Smooth muscle cell of the brain vasculature (primary cell): ENCODE measurements at regions not wholly inside any gene's neighbourhood (a gene's known extent, or its start where the extent isn't known, plus 50 kb on each side); places are given as distances from the start of the nearest gene placed in this dataset.

Experiments used
- DNase-seq: peaks from one replicate; pipeline ENCODE4 v3.0.0-alpha.2; 2012; ENCODE audit warnings: low read depth, low spot score

GRCh38 chr3:10702961-10703740 is 112.9 kb upstream of the SLC6A11 start:
- DNase-seq, result no peak

GRCh38 chr3:10703875-10704274 is 112.2 kb upstream of the SLC6A11 start:
- no peak for DNase-seq

GRCh38 chr3:10706156-10706739 is 109.8 kb upstream of the SLC6A11 start:
- no peak for DNase-seq

DNA sequence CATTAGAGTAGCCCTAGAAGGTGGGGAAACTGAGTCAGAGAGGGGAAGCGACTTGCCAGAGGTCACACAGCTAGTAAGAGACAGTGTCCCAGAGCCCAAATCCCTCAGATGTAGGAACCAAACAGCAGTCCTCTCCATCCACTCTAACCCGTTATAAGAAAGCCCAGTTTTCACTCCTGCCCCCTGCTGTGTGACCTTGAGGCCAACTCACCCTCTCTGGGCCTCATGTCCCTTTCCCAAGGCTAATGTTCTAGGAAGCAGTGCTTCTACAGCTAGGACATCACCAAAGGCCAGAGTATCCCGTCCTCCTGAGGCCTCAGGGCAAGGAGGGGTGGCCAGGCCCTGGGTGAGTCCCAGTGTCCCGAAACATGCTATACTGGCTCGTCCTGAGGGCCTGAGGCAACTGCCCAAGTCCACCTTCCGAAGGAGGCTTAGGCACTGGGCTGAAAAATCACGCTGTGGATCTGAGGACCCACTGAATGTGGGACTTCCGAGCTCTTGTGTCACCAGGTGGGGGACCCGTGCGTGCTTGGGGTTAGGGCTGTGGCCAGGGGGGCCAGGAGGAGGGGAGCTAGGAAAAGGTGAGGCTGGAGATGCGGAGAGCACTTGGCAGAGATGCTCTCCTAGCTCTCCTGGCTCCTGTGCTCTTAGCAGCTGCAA is 109.2 kb upstream of the SLC6A11 start:
- DNase-seq, result no peak

DNA sequence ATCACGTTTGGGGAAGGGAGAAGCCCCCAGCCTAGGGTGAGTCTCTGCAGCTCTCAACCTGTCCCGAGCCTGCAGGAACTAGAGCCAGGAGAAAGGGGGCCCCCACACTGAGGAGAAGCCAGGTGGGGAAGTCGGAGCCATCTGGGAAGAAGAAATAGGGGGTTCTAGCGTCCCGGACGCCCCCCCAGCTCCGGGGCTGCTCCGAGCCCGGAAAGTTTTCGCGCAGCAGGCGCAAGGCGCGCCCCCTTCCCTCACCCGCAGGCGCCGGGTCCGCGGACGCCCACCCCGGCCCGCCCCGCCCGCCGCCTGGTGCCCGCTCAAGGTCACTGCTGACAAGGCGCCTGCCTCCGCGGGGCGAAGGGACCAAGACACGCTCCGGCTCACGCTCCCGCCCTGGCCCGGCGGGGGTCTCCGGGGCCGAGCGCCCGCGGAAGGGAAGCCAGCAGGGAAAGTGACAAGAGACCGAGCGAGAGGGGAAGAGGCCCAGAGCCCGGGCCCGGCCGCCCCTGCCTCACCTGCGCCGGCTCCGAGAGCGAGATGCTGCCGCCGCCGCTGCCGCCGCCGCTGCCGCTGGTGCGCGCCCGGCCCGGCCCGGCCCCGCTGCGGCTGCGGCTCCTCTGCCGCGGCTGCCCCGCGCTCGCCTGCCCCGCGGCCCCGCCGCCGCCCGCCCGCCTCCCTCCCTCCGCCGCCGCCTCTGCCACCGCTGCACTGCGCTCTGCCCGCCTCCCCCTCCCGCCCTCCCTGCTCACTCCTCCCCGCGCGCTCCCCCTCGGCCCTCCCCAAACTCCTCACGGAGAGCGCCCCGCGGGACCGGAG is 108.4 kb upstream of the SLC6A11 start:
- DNase-seq, result no peak

- DNase-seq, result no peak
These were observed 107.7 kb upstream of the SLC6A11 start for GRCh38 chr3:10708216-10708893.

- no peak for DNase-seq
These were observed 106.8 kb upstream of the SLC6A11 start for GRCh38 chr3:10709110-10709781.

DNA sequence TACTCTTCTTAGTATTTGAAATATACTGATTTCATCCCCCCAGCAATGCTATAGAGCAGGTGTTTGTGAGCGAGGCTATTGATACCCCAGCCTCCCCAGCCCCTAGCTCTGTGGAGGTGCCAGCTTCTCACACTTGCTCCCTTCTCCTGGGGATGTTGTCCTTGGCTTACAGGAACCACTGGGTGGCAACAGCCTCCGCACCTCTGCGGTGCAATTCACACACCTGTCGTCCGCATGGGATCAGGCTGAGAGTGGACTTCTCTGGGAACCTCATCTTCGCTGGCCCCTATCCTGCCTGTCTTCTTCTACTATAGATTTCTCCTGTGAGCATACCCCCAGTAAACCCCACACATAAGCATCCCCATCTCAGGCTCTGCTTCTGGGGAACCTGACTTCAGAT is 103.9 kb upstream of the SLC6A11 start:
- DNase-seq, result no peak

DNA sequence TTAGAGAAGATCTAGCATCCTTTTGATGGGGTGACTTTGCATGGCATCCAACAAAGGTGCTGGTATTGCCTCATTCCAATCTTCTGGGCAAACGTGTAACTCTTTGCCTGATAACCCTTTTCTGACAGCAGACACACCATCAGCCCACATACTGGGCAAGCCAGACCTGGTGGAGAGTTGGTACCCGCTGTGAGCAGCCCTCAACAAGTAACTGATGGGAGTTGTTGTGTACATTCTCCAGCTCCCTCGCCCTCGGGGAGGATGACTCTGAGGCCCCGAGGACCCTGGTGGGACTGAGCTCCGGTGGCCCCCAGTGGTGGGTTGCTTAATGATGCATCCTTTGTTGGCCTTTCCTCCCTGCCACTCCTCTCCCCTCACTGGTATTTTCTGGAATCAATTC is 102.4 kb upstream of the SLC6A11 start:
- no peak for DNase-seq

DNA sequence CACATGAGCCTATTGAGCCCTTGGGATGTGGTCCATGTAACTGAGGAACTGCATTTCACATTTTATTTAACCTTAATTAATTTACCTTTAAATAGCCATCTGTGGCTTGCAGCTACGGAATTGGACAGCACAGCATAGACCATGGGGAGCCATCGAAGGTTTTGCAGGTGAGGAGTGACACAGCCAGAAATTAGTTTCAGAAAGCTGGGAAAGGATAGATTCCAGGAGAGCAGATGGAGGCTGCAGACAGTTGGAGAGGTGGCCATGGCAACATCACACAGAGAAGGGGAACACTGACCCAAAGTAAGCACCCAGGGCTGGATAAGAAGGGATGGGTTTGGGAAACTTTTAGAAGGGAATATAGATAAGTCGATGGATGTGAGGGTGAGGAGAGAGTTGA is 100.1 kb upstream of the SLC6A11 start:
- no peak for DNase-seq

DNA sequence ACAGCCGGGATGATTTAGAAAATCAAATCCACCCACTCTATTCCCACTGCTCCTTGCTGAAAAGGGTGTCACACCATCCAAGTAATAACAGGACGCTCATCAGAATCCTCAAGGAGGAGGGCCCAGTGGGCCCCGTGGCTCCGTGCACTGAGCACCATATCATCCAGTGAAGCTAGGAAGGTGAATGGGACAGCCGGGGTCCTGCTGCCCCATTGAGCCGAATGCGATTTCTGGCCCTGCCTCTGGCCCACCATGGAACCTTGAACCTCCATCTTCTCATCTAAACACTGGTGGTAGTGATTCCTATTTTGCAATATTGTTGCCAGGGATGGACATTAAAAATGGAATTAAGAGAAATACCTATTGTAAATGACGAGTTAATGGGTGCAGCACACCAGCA is 99.1 kb upstream of the SLC6A11 start:
- no peak for DNase-seq

DNA sequence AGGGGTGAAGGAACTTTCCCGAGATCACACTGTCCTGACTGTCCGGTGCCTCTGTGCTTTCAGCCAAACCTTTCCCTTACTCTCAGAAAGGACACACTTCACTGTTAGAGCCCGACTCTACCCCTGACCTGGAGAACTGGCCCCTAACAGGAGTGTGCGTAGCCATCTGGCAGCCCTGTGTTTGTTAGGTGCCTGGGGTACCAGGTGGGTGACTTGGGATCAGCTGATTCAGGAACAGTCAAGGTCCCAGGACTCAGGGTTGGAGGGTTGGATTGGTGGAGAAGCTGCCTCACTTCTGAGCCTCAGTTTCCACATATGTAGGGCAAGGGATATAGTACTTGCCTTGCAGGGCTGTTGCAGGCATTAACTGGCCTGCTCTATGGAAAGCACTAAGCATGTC is 98.3 kb upstream of the SLC6A11 start:
- DNase-seq, result no peak

GRCh38 chr3:10721101-10721500 is 94.9 kb upstream of the SLC6A11 start:
- DNase-seq, result no peak

DNA sequence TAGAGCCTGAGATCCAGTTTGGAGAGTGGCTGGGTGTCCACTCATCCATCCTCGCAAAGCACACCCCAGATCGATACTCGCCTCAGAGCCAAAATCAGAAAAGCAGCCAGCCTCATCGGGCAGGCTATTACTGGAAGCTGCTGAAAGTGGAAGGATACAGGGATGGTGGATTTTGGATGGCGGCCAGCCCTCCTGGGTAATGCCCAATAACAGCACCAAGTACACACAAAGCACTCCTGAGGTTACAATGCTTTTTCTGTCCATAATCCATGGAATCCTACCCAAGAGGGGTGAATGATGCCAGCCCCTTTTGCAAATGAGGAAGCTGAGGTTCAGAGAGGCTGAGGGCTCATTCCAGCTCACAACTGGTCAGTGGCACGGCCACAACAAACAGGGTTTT is 93.1 kb upstream of the SLC6A11 start:
- DNase-seq, result no peak

DNA sequence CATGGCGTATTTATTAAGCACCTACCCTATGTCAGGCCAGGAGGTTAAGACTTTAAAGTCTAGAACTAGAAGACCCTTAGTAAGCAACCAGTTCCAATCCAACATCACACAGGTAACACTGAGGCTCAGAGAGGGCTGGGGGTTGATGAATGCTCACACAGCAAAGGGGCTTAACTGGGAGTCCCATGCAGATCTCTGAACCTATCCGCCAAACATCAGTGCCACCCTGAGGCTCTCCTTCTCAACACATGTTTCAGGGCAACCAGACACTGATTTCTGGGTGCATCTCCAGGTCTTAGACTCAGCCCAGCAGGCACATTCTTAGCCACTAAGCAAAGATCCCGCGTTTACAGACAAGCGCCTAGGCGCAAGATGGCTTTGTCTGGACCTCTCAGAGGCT is 92.0 kb upstream of the SLC6A11 start:
- DNase-seq, result no peak

GRCh38 chr3:10725067-10725466 is 91.0 kb upstream of the SLC6A11 start:
- no peak for DNase-seq

GRCh38 chr3:10725846-10726245 is 90.2 kb upstream of the SLC6A11 start:
- DNase-seq, result no peak

DNA sequence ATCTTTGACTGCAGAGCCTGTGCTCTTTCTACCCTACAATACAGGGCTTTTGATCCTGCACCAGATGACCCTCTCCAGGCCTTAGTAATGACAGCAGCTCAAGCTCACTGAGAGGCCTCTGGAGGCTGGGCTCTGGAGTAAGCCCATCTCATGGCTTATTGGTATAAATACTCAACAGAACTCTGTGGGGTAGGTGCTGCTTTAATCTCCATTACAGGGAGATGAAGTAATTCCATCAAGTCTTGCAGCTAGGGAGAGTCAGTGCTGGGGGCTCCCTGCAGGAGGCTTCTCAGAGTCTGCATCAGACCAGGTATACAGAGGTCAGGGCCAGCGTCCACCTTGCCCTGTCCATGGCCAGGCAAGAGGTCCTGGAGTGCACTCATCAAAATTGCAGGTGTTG is 89.2 kb upstream of the SLC6A11 start:
- DNase-seq, result no peak

DNA sequence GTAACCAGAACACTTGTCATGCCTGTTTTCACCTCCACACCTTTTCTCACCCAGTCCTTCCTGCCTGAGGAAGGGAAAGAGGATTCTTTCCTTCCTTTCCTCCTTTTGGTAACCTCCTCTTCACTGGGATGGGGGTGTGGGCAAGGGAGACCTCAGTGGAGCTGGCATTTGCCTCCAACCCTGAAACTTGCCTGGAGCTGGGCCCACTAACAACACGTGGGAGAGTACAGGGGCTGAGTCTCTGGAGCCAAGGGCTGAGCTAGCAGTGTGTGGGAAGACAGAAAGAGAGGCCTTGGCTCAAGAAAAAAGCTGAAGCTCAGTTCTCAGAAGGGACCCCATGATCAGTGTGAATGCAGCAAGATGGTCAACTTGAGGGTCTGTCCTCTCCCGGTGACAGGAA is 86.6 kb upstream of the SLC6A11 start:
- no peak for DNase-seq

DNA sequence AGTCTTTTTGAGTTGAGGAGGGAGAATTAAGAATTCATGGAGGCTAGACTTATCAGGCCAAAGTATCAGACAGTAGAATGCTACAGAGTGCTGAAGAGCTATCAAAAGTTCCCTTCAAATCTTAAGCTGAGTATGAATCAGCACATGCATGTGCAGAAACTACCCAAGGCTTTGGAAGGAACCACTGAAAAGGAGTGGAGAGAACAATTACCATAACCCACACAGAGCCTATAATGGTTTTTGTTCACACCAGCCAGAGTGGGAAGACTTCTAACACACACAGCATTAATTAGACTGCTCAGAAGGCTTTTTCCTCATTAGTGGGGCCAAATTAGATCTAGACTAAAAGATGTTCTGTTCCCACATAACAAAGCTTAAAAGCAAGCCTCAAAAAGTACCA is 83.7 kb upstream of the SLC6A11 start:
- no peak for DNase-seq

DNA sequence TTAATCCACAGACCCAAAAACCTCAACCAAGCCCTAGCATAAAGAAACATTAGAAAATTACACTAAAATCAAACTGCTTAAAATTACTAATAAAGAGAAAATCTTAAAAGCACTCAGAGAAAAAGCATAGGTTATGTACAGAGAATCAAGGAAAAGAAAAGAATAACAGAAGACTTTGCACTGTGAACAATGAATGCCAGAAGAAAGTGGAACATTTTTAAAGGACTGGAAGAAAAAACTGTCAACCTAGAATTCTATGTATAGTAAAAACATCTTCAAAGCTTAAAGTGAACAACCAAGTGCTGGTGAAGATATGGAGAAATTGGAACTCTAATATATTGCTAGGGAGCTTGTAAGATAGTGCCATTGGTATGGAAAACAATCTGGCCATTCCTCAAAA is 82.7 kb upstream of the SLC6A11 start:
- DNase-seq, result no peak
